ENCODE measurements at regions not wholly inside any gene's neighbourhood (a gene's known extent, or its start where the extent isn't known, plus 50 kb on each side); places are given as distances from the start of the nearest gene placed in this dataset.

DNA sequence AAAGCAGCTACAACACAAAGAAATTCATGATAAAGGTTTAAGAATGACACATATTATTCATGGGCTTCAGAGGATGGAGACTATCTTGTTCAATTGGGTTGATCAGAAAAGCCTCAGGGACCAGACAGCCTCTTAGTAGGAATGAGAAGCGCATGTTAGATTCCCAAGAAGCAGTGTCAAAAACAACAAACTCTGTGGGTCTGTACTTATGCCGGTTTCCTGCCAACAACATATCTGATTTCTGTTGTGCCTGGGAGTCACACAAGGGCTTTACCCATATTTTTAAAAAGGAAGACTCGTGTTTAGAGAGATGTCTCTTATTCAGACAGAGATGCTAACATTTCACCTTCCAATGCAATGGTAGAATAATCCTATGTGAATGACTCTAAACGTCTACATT is 2180.6 kb upstream of the CELF4 start:
- no peak overlapping the region for H3K27ac ChIP-seq (ENCODE audit: low read depth)
- ATAC-seq = no peak
- no peak overlapping the region for H3K4me3 ChIP-seq
- H3K9me3 Mint-ChIP-seq = peaks cover 22% of the 10 kb centered on the region
- peaks cover 3% of the 10 kb centered on the region; the same call in 1 of the 2 replicates for H3K9me2 ChIP-seq (ENCODE audit: insufficient read depth)
- no peak overlapping the region for H3K4me2 ChIP-seq
- H3F3A ChIP-seq (replicated peaks; ENCODE audit: low read depth) = no peaks in the 10 kb centered on the region
- H4K20me1 ChIP-seq (replicated peaks; ENCODE audit: insufficient read depth) = no peaks in the 10 kb centered on the region; the same call in 1 of the 2 replicates
- H3K36me3 Mint-ChIP-seq (ENCODE audit: low read depth) = peaks cover 20% of the 10 kb centered on the region
- H3K79me2 ChIP-seq (replicated peaks; ENCODE audit: insufficient read depth) = no peaks in the 10 kb centered on the region
- H3K27me3 Mint-ChIP-seq (ENCODE audit: insufficient read depth, low read depth, poor library complexity) = no peaks in the 10 kb centered on the region
- H3K4me3 Mint-ChIP-seq = no peak overlapping the region
- H3K27ac Mint-ChIP-seq = no peak overlapping the region
- no peak overlapping the region for H2AFZ ChIP-seq
- H3K36me3 ChIP-seq (ENCODE audit: insufficient read depth) = peaks cover 15% of the 10 kb centered on the region
- TF ChIP-seq EZH2 (IDR thresholded peaks at IDR 0.05; ENCODE audit: low read depth, unreplicated experiment) (no peak), ZNF331 (CRISPR knock-in tag; IDR thresholded peaks at IDR 0.05; ENCODE audit: low read depth) (no peak)
- peaks cover 2% of the 10 kb centered on the region; the same call in 2 of the 3 replicates for H3K4me1 Mint-ChIP-seq
- no peaks in the 10 kb centered on the region for H3K27me3 ChIP-seq (ENCODE audit: insufficient read depth)
- no peak for DNase-seq (ENCODE audit: low spot score)
- no peaks in the 10 kb centered on the region for H3K4me1 ChIP-seq (ENCODE audit: insufficient read depth)

DNA sequence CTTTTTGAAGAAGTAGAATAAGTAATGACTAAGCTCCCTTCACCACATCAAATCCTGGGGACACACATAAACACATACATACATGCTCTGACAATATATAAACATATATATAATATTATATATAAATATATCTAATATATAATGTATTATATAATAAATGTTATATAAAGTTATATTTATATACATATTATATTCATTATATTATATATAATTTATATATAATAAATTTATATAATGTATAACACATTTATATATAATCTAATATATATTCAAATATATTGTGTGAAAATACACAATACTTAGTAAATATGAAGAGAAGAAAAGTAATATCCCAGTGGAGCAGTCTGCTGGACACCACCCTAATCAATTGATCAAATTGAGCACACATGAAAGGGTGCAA is 2177.9 kb upstream of the CELF4 start:
- H3K4me2 ChIP-seq = no peak overlapping the region
- Mint-ChIP-seq H3K36me3 (ENCODE audit: low read depth) (peaks cover 6% of the 10 kb centered on the region), H3K9me3 (peaks cover 7% of the 10 kb centered on the region), H3K27ac (no peak overlapping the region), H3K4me3 (no peak overlapping the region), H3K4me1 (peaks cover 2% of the 10 kb centered on the region; the same call in 2 of the 3 replicates), H3K27me3 (ENCODE audit: insufficient read depth, low read depth, poor library complexity) (no peaks in the 10 kb centered on the region)
- H4K20me1 ChIP-seq (replicated peaks; ENCODE audit: insufficient read depth) = no peaks in the 10 kb centered on the region; the same call in 1 of the 2 replicates
- peaks cover 3% of the 10 kb centered on the region; the same call in 1 of the 2 replicates for H3K9me2 ChIP-seq (ENCODE audit: insufficient read depth)
- no peaks in the 10 kb centered on the region for H3K79me2 ChIP-seq (replicated peaks; ENCODE audit: insufficient read depth)
- DNase-seq (ENCODE audit: low spot score) (no peak), ATAC-seq (no peak)
- H3K27me3 ChIP-seq (ENCODE audit: insufficient read depth) = no peaks in the 10 kb centered on the region
- peaks cover 3% of the 10 kb centered on the region; the same call in 1 of the 2 replicates for H3K36me3 ChIP-seq (ENCODE audit: insufficient read depth)
- no peak overlapping the region for H3K4me3 ChIP-seq
- no peaks in the 10 kb centered on the region for H3K4me1 ChIP-seq (ENCODE audit: insufficient read depth)
- H3F3A ChIP-seq (replicated peaks; ENCODE audit: low read depth) = no peaks in the 10 kb centered on the region
- H3K27ac ChIP-seq (ENCODE audit: low read depth) = no peak overlapping the region
- no peak overlapping the region for H2AFZ ChIP-seq
- no peak for TF ChIP-seq ZNF114 (CRISPR knock-in tag; IDR thresholded peaks at IDR 0.05)
- no peak for TF ChIP-seq ZNF331 (CRISPR knock-in tag; IDR thresholded peaks at IDR 0.05; ENCODE audit: low read depth)
- TF ChIP-seq, protein P1, sequence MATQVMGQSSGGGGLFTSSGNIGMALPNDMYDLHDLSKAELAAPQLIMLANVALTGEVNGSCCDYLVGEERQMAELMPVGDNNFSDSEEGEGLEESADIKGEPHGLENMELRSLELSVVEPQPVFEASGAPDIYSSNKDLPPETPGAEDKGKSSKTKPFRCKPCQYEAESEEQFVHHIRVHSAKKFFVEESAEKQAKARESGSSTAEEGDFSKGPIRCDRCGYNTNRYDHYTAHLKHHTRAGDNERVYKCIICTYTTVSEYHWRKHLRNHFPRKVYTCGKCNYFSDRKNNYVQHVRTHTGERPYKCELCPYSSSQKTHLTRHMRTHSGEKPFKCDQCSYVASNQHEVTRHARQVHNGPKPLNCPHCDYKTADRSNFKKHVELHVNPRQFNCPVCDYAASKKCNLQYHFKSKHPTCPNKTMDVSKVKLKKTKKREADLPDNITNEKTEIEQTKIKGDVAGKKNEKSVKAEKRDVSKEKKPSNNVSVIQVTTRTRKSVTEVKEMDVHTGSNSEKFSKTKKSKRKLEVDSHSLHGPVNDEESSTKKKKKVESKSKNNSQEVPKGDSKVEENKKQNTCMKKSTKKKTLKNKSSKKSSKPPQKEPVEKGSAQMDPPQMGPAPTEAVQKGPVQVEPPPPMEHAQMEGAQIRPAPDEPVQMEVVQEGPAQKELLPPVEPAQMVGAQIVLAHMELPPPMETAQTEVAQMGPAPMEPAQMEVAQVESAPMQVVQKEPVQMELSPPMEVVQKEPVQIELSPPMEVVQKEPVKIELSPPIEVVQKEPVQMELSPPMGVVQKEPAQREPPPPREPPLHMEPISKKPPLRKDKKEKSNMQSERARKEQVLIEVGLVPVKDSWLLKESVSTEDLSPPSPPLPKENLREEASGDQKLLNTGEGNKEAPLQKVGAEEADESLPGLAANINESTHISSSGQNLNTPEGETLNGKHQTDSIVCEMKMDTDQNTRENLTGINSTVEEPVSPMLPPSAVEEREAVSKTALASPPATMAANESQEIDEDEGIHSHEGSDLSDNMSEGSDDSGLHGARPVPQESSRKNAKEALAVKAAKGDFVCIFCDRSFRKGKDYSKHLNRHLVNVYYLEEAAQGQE (IDR thresholded peaks at IDR 0.05; ENCODE audit: unreplicated experiment) = no peak
- TF ChIP-seq EZH2phosphoT487 (IDR thresholded peaks at IDR 0.05; ENCODE audit: unreplicated experiment) = no peak
- no peak for TF ChIP-seq EZH2 (IDR thresholded peaks at IDR 0.05; ENCODE audit: low read depth, unreplicated experiment)
- TF ChIP-seq CREB1 (CRISPR knock-in tag; IDR thresholded peaks at IDR 0.05; ENCODE audit: low read depth) = no peak
- TF ChIP-seq, protein P2, sequence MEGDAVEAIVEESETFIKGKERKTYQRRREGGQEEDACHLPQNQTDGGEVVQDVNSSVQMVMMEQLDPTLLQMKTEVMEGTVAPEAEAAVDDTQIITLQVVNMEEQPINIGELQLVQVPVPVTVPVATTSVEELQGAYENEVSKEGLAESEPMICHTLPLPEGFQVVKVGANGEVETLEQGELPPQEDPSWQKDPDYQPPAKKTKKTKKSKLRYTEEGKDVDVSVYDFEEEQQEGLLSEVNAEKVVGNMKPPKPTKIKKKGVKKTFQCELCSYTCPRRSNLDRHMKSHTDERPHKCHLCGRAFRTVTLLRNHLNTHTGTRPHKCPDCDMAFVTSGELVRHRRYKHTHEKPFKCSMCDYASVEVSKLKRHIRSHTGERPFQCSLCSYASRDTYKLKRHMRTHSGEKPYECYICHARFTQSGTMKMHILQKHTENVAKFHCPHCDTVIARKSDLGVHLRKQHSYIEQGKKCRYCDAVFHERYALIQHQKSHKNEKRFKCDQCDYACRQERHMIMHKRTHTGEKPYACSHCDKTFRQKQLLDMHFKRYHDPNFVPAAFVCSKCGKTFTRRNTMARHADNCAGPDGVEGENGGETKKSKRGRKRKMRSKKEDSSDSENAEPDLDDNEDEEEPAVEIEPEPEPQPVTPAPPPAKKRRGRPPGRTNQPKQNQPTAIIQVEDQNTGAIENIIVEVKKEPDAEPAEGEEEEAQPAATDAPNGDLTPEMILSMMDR (conservative IDR thresholded peaks at IDR 0.05; ENCODE audit: low read depth in 2 of 2) = no peak
- no peak for TF ChIP-seq NANOG (IDR thresholded peaks at IDR 0.05; ENCODE audit: borderline replicate concordance)
- TF ChIP-seq, protein P3, sequence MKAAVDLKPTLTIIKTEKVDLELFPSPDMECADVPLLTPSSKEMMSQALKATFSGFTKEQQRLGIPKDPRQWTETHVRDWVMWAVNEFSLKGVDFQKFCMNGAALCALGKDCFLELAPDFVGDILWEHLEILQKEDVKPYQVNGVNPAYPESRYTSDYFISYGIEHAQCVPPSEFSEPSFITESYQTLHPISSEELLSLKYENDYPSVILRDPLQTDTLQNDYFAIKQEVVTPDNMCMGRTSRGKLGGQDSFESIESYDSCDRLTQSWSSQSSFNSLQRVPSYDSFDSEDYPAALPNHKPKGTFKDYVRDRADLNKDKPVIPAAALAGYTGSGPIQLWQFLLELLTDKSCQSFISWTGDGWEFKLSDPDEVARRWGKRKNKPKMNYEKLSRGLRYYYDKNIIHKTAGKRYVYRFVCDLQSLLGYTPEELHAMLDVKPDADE (IDR thresholded peaks at IDR 0.05) = no peak
- no peak for TF ChIP-seq JUNB (IDR thresholded peaks at IDR 0.05; ENCODE audit: unreplicated experiment)
- no peak for TF ChIP-seq POLR2AphosphoS5 (IDR thresholded peaks at IDR 0.05; ENCODE audit: low read depth)

All from GM23338 (cell line).